ENCODE measurements at regions not wholly inside any gene's neighbourhood (a gene's known extent, or its start where the extent isn't known, plus 50 kb on each side); places are given as distances from the start of the nearest gene placed in this dataset.

- TF ChIP-seq POLR2A (IDR thresholded peaks at IDR 0.05) (no peak), EP300 (IDR thresholded peaks at IDR 0.05; ENCODE audit: low read depth) (no peak)
- TF ChIP-seq, protein P1, sequence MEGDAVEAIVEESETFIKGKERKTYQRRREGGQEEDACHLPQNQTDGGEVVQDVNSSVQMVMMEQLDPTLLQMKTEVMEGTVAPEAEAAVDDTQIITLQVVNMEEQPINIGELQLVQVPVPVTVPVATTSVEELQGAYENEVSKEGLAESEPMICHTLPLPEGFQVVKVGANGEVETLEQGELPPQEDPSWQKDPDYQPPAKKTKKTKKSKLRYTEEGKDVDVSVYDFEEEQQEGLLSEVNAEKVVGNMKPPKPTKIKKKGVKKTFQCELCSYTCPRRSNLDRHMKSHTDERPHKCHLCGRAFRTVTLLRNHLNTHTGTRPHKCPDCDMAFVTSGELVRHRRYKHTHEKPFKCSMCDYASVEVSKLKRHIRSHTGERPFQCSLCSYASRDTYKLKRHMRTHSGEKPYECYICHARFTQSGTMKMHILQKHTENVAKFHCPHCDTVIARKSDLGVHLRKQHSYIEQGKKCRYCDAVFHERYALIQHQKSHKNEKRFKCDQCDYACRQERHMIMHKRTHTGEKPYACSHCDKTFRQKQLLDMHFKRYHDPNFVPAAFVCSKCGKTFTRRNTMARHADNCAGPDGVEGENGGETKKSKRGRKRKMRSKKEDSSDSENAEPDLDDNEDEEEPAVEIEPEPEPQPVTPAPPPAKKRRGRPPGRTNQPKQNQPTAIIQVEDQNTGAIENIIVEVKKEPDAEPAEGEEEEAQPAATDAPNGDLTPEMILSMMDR (IDR thresholded peaks at IDR 0.05): no peak
These were observed 493.6 kb upstream of the USP24 start for GRCh38 chr1:55708781-55709180.
